LNCAP (cell line): ENCODE measurements at regions not wholly inside any gene's neighbourhood (a gene's known extent, or its start where the extent isn't known, plus 50 kb on each side); places are given as distances from the start of the nearest gene placed in this dataset.

Source experiments
- CTCF ChIP-seq: fragments of 450-650 bp; IDR thresholded peaks from 2 replicates; pipeline ENCODE4 v1.5.1; 2017; ENCODE audit warnings: mild to moderate bottlenecking

- no peak for TF ChIP-seq CTCF
Observed at GRCh38 chr15:83364501-83364900, 80.0 kb upstream of the BNC1 start.

GRCh38 chr15:83365370-83365938, 81.0 kb upstream of the BNC1 start:
- TF ChIP-seq CTCF, result no peak

- no peak for TF ChIP-seq CTCF
Observed at GRCh38 chr15:83372434-83372891, 74.7 kb upstream of the SH3GL3 start.

- no peak for TF ChIP-seq CTCF
Observed at GRCh38 chr15:83378921-83379578, 68.1 kb upstream of the SH3GL3 start.

- TF ChIP-seq CTCF, result no peak
Observed at GRCh38 chr15:83379579-83379959, 67.6 kb upstream of the SH3GL3 start.

- no peak for TF ChIP-seq CTCF
Observed at GRCh38 chr15:83380059-83380458, 67.1 kb upstream of the SH3GL3 start.

GRCh38 chr15:83380682-83381081, 66.5 kb upstream of the SH3GL3 start:
- peak; percentile 70 for TF ChIP-seq CTCF
